ENCODE measurements at regions not wholly inside any gene's neighbourhood (a gene's known extent, or its start where the extent isn't known, plus 50 kb on each side); places are given as distances from the start of the nearest gene placed in this dataset.

GRCh38 chr18:5728531-5728930 lies 166.8 kb downstream of the TMEM200C start:
- TF ChIP-seq, protein P1, sequence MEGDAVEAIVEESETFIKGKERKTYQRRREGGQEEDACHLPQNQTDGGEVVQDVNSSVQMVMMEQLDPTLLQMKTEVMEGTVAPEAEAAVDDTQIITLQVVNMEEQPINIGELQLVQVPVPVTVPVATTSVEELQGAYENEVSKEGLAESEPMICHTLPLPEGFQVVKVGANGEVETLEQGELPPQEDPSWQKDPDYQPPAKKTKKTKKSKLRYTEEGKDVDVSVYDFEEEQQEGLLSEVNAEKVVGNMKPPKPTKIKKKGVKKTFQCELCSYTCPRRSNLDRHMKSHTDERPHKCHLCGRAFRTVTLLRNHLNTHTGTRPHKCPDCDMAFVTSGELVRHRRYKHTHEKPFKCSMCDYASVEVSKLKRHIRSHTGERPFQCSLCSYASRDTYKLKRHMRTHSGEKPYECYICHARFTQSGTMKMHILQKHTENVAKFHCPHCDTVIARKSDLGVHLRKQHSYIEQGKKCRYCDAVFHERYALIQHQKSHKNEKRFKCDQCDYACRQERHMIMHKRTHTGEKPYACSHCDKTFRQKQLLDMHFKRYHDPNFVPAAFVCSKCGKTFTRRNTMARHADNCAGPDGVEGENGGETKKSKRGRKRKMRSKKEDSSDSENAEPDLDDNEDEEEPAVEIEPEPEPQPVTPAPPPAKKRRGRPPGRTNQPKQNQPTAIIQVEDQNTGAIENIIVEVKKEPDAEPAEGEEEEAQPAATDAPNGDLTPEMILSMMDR (IDR thresholded peaks at IDR 0.05): no peak
- TF ChIP-seq POLR2A (IDR thresholded peaks at IDR 0.05; ENCODE audit: low read depth): no peak
- no peak for TF ChIP-seq POLR2AphosphoS5 (IDR thresholded peaks at IDR 0.05)

Measured in esophagus muscularis mucosa (tissue), 3 donors.